NCI-H187 treated with DMSO at 0.1 percent for 48 hours (cell line): ENCODE measurements at regions not wholly inside any gene's neighbourhood (a gene's known extent, or its start where the extent isn't known, plus 50 kb on each side); places are given as distances from the start of the nearest gene placed in this dataset.

ENCODE experiments used
- DNase-seq: peaks from one replicate; lab custom pipeline; 2025; lab: John Stamatoyannopoulos, UW

DNA sequence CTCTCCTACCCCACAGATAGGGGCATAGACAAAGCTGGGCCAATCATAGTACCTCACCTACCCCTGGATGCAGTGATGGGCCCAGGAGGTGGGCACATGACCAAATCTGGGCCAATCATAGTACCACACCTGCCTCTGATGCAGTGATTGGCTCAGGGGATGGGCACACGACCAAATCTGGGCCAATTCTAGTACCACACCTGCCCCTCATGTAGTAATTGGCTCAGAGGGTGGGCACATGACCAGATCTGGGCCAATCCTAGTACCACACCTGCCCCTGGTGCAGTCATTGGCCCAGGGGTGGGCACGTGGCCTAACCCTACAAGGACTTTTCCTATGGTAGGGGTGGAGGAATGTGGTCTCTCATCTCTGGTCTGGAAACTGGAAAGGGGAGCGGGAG is 56.9 kb upstream of the MEF2A start:
- no peak for DNase-seq

DNA sequence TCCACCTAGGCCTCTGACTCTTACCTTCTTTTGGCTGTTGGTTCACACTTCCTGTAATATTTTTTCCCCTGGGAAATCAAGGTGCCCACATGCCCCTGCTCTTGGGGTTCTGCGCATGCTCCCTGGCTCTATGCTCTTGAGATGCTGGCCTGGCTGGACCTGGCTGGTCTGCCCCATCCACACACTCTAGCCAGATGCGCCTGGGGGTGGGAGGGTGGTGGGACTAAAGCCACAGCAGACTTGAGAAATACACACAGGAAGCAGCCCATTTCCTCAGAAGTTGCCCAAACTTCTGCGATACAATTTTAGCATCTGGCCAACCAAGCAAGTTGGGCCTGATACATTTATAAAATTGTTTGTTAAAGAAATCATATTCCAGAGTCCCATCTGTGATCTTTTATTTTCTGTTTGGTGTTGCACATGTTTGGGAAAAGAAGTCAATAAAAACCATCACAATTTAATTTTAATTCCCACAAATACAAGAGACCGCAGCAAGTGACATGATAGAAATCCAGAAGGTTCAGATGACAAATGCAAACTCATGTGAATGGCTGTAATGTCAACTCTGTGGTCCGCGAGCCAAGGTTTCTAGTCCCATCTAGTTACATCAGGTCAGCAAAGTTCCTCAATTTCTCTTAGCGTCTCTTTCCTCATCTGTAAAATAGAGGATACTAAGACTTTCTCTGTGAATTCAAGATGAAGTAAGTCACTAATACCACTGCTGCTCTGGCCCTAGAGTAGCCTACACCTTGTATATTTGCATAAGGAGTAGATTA is 55.9 kb upstream of the MEF2A start:
- no peak for DNase-seq

DNA sequence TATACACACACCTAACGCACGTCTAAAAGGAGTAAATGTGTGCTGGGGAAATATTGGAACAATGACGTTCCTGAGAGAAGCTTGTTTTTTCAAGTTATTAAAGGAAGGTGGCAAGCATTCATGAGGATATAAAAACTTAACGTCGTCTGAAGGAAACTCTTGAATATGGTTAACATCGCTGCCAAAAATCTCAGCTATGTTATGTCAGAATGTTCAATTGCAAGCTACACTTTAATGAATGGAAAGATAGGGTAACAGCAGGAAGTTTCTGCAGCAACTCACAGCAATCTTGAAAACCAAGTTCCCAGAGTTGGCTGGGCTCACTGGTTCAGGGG is 54.3 kb upstream of the MEF2A start:
- DNase-seq: no peak

DNA sequence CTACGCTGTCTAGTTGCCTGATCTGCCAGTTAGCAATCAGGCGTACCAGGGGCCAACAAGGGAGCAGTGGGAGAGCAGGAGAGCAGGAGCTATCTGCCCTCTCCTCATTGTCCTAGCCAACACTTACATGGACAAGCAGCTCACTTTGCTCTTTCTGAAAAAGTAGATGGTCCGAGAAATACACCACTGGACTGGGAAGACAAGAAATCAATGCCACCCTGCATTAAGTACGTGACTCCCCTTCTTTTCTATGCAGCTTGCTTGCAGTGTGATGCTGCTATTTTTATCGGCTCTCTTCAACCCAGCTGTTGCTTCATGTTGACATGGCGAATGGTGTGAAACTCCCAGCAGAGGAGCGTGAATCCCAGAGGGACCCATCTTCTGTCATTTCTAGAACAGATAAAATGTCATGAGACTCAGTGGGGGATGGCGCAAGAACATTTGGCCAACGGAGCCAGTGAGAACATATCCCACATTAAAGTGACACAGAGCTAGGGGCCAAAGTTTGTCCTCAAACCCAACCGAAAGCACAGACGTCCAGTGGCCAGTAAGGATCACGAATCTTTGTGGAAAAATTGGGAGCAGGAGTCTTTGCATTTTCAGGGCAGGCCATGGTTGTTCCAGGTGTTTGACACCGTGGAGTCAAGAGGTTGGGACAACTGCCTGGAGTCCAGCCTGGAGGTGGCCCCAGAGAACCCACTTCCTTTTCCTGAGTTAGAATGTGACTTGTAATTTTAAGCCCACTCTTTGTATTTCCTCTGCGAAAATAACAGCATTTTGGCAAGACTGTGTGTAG is 53.7 kb upstream of the MEF2A start:
- DNase-seq: no peak

DNA sequence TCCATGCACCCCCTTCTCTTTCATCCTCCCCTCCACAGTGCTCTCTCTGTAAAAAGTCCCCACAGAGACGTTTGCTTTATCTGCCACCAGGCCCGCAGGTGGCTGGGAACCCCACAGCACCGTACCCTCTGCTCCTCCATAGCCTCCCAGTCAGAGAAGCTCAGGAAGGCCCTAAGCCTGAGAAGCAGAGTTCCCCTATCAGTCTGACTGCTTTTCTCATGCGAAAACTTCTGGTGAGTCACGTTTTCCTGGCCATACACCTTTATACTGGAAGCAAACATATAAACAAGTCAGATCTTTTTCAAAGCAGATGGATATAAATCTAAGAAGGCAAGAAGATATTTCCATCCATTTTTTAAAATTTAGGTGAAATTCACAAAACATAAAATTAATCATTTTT is 51.5 kb upstream of the MEF2A start:
- DNase-seq: no peak
